ENCODE measurements at regions not wholly inside any gene's neighbourhood (a gene's known extent, or its start where the extent isn't known, plus 50 kb on each side); places are given as distances from the start of the nearest gene placed in this dataset.

DNA sequence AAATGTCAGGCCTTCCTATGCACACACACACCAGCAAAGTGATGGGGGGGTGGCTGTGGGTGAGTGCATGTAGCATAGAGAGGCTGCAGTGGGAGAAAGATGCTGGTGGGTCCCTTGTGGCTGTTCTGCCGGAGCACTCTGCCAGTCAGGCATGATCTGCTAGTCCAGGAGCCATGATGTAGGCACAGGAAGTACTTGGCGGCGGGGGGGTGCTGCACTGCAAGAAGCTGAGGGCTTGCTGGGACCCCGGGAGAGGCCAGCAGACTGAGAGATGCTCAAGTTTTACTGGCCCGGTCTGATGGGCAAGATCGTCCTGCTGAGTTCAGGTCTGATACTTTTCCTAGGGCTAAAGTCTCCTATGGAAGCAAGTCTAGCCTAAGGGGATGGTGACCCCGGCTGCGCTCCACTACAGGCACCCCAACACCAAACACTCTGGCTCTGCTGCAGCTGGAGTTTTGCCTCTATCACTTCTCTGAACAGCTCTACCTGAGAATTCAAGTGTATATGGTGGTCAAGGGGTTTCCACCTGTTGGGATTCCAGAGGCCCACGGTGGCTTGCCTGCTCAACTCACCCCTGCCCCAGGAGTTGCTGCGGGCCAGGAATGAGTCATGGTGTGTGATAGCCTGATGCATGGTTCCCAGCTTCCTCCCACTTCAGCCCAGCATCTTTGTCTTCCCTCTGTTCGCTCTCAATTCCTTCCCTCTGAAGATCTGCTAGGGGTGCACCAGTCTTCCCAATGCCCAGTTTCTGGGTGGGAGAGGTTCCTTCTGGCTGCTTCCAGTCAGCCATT lies 971.8 kb upstream of the ADGRB3 start:
- DNase-seq (ENCODE audit: low spot score) = no peak

DNA sequence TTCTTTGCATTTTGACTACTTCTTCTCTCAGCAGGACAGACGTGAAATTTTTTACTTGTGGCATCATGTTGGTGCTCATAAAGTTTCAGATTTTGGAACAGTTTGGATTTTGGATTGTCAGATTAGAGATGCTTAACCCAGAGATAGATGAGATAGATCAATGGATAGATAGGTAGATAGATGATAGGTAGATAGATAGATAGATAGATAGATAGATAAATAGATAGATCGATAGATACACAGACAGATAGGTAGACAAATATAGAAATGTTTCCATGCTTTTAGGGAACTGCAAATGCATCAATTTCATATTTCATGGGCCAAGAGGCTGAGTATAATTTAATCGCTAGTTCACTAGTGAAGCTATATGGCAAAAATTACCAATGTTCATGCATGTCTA lies 981.5 kb upstream of the ADGRB3 start:
- no peak for DNase-seq (ENCODE audit: low spot score)

DNA sequence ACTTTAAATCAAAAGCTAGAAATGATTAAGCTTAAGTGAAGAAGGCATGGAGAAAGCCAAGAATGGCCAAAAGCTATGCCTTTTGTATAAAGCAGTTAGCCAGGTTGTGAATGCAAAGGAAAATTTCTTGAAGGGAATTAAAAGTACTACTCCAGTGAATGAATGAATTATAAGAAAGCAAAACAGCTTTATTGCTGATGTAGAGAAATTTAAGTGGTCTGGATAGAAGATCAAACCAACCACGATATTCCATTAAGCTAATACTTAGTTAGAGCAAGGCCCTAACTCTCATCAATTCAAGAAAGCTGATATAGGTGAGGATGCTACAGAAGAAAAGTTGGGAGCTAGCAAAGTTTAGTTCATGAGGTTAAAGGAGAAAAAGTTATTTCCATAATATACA lies 988.5 kb upstream of the ADGRB3 start:
- no peak for DNase-seq (ENCODE audit: low spot score)

DNA sequence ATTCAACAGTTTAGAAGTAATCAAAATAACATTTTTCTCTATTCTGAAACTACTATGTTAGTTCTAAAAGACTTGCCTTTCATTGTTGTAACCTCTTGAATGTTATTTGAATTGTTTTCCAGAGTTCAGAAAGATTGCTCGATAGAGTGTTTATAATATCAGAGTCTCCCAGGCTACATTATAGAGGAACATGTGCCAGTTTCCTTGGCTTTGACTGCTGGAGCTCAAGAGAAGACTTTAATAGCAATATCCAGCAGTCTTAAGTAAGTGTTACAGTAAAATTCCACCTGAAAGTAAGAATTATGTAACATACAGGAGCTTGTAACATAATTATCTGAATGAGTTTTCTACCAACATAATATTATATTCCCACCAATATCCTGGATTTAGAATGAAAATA lies 991.8 kb upstream of the ADGRB3 start:
- no peak for DNase-seq (ENCODE audit: low spot score)

DNA sequence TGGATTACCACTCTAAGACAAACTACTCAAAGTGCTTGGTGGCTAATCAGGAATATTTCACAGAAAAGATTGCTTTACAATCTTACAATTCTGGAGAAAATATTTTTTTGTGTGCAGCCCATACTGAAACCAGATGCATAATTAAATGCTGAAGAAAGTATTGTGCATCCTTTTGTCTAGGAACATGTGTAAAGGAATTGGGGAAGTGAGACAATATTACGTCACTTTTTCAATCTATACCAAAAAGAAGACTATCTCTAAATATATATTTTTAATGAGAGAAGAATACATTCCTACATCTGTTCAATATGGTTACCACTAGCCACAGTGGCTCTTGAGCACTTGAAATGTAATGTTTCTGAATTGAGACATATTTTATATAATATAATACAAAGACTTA lies 992.5 kb upstream of the ADGRB3 start:
- no peak for DNase-seq (ENCODE audit: low spot score)

DNA sequence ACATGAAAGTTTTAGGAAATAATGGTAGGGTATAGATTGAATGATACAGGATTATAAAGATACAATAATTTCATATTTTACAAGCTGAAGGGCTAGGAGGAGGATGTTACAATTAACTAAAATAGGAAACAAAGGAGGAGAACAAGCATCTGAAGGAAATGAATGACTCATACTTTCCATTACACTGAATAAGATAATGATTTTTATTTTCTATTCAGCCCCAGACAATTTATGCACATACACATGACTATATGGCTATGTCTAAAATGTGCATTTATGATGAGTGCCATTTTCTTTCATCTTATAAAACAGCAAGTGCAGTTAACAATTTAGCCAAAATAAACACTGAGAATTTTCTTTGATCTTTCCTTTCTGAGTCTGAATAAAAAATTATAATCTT lies 994.6 kb upstream of the ADGRB3 start:
- DNase-seq (ENCODE audit: low spot score) = no peak

DNA sequence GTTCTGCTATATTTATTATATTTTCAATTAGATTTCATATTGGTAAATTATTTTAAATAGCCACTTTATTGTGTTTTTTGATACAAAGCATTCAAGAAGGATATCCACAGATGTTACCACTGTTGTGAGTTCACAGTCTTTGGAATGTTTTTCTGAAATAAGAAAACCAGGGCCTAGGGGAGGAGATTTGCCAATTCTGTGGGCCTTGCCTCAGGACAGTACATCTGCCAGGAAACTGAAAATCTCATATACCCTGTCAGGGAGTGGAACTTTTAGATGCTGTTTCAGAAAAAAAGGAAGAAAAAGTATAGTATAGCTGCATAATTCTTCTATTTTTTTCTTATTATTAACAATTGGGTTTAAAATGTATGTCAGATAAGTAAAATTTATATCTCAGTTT lies 995.9 kb upstream of the ADGRB3 start:
- no peak for DNase-seq (ENCODE audit: low spot score)

DNA sequence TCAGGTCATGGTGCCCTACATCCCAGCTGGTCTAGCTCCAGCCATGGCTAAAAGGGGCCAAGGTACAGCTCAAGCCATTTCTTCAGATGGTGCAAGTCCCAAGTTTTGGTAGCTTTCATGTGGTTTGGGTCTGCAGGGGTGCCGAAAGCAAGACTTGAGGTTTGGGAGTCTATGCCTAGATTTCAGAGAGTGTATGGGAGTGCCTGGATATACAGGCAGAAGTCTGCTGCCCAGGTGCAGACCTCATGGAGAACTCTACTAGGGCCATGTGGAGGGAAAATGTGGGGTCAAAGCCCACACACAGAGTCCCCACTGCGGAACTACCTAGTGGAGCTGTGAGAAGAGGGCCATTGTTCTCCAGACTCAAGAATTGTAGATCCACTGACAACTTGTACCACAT lies 1000.9 kb upstream of the ADGRB3 start:
- no peak for DNase-seq (ENCODE audit: low spot score)

DNA sequence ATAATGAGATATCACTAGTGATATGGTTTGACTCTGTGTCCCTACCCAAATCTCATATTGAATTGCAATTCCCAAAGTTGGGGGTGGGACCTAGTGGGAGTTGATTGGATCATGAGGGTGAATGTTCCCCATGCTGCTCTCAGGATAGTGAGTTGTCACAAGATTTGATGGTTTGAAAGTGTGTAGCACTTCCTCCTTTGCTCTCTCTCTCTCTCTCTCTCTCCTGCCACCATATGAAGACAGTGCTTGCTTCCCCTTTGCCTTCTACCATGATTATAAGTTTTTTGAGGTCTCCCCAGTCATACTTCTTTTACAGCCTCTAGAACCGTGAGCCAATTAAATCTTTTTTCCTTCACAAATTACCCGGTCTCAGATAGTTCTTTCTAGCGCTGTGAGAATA lies 1002.0 kb upstream of the ADGRB3 start:
- DNase-seq (ENCODE audit: low spot score) = no peak

DNA sequence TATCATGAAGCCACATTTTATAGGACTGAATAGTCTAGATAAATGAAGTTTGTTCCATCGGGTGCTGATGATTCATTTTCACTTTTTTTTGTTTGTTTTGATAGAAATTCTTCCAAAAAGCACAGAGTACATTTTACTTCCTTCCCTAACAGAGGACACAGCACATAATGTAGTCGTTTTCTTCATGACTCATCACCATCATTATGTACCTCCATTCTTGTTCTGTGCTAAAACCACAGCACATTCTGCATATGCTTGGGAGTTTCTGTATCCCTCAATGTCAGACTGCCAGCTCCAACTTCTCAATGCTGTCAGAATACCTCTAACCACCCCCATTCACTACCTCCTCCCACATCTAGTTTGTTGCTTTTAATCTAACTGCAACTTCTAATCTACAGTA lies 1004.9 kb upstream of the ADGRB3 start:
- no peak for DNase-seq (ENCODE audit: low spot score)

DNA sequence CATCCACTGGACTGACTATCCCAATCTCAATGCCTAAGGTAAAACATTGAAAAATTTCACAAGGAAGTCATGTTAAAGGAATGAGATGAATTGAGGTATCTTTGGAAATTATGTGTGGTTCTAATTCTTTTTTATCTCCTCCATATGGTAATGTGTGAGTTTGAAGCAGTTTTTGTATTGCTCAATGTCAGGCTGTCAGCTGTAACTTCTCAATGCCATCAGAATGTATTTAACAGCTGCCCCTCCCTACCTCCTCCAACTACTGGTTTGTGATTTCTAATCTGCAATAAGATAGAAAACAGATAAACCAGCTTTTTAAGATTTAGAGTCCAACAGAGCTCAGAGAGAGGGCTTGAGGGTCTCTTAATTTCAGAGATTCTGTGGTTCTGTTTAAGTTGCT lies 1005.8 kb upstream of the ADGRB3 start:
- DNase-seq (ENCODE audit: low spot score) = no peak

DNA sequence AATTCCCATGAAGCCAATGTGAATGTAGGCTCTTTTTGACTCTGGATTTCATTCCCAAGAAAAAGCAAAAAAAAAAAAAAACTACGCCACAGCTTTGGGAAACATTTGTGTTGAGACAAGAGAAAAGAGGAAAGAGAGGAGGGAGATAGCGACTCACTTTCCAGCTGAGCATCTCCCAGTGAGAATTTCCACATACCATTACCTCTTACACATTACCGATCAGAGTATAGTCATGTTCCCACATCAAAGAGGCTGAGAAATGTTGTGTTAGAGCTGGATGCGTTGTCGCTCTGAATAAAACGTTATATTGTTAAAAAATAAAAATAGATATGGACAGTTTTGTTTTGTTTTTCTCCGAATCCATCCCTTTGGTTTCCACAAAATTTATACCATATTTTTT lies 1019.3 kb upstream of the ADGRB3 start:
- no peak for DNase-seq (ENCODE audit: low spot score)

DNA sequence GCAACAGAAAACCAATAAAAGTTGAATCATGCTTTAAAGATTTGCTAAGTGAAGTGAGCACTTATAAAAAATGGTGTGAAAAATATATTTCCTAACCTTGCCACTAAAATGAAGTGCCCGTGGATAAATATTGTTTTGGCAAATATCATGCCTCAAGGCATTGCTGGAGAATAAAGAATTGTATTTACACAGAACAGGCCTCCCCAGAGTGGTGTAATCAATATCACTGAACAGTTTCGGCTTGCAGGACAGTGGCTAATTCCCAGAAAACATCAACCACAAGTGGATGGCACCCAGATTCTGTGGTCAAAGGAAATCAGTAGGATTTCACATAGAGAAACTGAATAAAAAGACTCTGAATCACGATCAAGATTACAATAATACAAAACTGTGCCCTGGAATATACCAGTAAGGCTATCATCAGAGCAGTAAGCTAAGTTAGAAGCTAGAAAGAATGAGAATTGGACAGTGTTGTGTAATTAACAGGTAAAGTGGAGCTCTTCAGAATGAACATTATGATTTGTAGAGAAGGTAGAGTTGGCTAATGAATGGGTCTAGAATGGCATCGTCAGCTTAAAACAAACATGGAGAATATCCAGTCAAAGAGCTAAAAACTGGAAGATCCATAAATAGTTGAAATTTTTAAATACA lies 1026.9 kb upstream of the ADGRB3 start:
- DNase-seq (ENCODE audit: low spot score) = no peak

DNA sequence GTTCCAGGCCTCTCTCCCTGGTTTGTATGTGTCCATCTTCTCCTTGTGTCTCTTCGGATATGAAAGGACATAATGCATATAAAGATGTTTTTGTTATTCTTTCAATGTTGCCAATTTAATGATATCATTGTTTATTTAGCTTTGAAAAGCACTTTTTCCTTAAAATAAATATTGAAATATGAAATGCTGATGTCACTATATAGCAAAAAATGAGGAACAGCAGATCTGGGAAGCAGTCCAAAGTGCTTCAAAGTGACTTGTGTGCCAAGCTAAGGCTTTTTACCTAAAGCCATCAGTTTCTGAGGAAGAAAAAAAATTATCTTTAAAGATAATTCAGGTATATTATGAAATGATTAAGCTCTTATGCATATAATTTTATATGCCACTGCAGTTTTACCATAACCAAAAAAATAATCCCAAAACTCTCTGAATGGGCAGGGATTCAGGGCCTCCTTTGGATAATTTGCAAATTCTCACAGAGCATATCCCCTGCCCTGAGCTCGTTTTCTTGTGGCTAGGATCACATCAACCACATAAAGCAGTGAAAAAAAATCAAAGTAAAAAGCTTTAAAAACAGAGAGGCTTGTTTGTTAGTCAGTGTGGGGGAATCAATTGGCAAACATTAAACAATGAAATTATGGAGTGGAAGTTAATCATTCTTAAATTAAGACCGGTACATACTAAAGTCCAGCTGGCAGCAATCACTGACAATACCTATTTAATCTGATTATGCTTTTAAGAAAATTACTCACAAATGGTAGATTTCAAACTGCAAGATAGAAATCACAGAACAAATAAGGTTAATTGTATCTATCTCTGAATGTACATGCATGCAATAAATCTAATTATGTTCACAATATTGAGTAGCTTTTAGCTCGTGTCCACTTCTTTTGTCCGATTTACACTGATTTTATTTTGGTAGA lies 1027.9 kb upstream of the ADGRB3 start:
- DNase-seq (ENCODE audit: low spot score) = no peak

DNA sequence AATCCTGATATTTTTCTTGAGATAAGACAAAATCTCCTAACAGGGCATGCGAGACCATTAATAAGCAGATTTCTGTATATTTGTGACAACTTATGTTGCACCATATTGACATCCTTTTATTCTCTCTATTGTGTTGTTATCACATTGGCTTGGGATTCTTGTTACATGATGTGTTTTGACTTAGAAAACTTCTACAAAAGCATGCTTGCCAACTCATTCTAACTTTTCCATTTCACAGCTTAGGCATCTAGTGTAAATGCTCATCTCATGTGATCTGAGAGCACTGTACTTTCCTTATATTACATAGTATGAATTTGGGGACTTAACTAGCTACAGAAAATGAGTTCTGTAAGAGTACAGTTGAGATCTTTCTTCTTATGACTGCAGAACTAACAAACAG lies 1040.7 kb upstream of the ADGRB3 start:
- no peak for DNase-seq (ENCODE audit: low spot score)

DNA sequence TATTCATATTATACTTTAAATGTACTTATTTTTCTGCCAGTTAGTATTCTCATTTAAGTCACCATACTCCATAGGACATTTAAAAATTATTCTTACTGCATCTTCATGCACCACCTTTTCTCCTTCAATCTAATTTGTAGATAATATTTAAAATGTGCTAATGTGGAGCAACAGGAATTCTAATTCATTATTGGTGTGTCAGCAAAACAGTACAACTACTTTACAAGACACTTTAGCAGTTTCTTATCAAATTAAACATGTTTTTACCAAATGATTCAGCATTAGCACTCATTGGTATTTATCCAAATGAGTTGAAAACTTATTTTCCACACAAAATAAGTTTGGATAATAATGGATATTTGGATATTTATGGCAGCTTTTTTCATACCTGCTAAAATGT lies 1041.8 kb upstream of the ADGRB3 start:
- no peak for DNase-seq (ENCODE audit: low spot score)

DNA sequence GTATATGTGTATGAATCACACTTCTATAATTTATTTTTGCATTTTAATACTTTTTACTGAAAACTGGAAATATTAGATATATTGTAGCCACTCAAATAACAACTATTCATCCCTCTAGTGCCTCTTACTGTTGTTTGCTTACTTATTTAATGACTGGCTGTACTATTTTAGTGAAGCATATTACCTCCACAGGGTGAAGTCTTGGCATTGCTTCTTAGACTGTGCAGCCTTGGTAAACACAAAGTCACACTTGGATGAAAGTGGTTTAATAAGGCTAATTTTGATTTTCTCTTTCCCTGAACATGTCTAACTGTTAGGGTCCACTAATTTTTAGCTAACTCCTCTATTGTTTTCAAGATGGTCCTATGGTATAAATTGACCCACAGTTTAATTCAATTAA lies 1043.2 kb upstream of the ADGRB3 start:
- no peak for DNase-seq (ENCODE audit: low spot score)

DNA sequence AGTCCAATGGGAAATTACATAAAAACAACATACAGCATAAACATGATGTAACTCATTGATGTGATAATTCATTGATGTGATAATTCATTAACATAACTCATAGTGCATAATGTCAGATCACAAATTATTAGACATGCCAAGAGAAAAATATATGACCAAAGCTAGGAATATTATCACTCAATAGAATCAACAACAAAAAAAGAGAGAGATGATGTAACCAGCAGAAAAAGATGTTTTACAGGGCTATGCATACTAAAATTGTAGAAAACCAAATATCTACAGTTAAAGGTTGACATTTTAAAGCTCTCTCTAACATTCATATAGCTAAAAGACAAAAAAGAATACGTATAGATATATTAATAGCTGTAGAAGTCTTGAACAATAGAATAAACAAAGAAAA lies 1067.2 kb upstream of the ADGRB3 start:
- DNase-seq (ENCODE audit: low spot score) = no peak

DNA sequence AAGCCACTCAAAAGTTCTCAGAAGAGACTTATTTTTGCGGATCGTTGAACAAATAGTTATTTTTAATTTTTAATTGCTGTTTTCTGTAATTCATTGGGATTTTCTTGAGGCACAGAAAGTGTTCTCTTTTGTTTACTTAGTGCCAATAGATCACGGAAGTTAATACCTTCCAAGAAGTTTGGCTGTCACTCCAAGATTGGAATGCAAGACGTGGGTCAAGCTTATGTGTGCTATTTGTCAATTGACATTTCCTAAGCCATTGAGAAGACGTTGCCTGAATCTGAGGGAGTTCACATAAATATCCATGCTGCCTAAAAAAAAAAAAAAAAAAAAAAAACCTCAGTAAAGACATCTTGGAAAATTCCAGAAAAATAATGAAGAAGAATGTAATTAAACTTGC lies 1071.4 kb upstream of the ADGRB3 start:
- DNase-seq (ENCODE audit: low spot score) = no peak

DNA sequence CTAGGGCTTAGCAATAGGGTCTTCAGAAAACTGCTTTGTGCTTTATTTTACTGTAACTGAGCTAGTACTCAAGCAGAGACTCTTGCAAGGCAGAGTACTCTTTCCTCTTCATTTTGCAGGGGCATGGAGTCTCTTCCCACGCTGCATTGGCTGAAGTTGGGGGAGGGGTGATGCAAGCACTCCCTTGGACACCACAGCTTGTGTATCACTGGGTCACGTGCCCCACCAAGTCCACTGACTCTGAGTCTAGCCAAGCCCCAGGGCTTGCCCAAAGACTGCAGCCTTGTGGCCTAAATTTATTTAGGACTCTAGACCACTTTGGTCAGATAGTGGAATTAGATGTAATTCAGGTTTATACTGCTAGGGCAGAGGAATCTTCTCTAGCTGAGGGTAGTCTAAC lies 1075.0 kb upstream of the ADGRB3 start:
- DNase-seq (ENCODE audit: low spot score) = no peak

DNA sequence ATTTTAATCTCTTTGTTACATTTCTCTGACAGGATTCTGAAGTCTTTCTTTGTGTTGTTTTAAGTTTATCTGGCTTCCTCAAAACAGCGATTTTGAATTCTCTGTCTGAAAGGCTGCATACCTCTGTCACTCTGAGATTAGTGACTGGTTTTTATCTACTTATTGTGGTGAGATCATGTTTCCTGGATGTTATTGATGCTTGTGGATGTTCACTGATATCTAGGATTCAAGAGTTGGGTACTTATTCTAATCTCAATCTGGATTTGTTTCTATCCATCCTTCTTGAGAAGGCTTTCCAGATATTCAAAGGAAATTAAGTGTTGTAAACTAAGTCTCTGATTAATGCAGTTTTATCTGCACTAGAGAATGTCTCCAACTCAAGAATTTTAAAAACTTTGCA lies 1076.1 kb upstream of the ADGRB3 start:
- no peak for DNase-seq (ENCODE audit: low spot score)

DNA sequence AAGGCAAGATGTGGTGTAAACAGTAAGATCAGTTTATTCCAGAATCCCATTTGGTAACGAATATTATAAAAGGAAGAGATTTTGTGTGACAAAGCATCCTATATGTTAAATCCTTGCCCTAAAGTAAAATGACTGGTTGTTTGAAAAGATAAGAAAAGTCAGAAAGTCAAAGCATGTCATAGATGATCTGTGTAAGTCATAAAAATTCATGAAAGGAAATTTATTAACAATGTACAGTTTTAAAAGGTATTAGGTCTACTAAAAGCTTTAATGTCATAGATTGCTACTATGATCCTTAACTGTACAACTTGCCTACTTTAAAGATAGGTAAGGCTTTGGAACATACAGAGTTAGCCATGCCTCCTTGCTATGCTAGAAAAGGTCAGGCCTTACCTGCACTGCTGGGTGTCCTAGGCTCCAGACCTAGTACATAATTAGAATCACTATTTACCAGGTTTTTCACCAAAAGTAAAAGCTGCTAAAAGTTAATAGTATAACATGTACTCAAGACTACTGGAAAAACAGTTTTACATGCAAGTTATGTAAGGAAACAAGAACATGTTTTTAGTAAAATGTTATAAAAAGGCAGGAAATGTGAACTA lies 1090.1 kb upstream of the ADGRB3 start:
- no peak for DNase-seq (ENCODE audit: low spot score)

DNA sequence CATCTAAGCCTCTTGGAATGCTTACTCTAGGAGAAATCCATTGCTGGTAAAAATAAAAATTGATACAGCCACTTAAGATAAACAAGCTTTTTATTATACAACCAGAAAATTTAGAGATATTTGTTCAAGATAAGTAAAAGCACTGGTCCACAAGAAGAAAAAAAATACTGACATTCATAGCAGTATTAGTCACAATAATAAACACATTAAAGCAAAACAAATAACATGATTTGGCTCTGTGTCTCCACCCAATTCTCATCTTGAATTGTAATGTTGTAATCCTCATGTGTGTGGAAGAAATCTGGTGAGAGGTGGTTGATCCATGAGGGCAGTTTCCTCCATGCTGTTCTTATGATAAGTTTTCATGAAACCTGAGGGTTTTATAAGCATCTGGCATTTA lies 1093.5 kb upstream of the ADGRB3 start:
- DNase-seq (ENCODE audit: low spot score) = no peak

Measured in HuH-7 (cell line).